SK-N-SH (cell line): ENCODE measurements at regions not wholly inside any gene's neighbourhood (a gene's known extent, or its start where the extent isn't known, plus 50 kb on each side); places are given as distances from the start of the nearest gene placed in this dataset.

ENCODE experiments used
- CTCF ChIA-PET: fragments of 300-600, 350-600 bp; formaldehyde crosslinking; extraction: SDS; loops from one replicate; lab custom pipeline; 2021; lab: Yijun Ruan, JAX
- POLR2A ChIA-PET: fragments of 350-600 bp; sonication (Branson Sonifier 250); formaldehyde crosslinking; extraction: SDS; loops from one replicate; lab custom pipeline; 2020; ENCODE audit warnings: antibody characterized with exemption, inconsistent platforms; lab: Yijun Ruan, JAX
- DNase-seq: peaks from one replicate; pipeline ENCODE4 v3.0.0; 2012
- H2AFZ ChIP-seq: fragments of 200-600 bp; sonication (generic); 2 replicates; pipeline ENCODE4 v1.8.1; 2016; ENCODE audit warnings: antibody characterized with exemption, mild to moderate bottlenecking, low read depth
- H3F3A ChIP-seq: fragments of 200-600 bp; sonication (generic); replicated peaks from 2 replicates; pipeline ENCODE3; 2016; ENCODE audit warnings: antibody characterized with exemption, mild to moderate bottlenecking; ENCODE audit not compliant: insufficient read depth
- H3K27ac ChIP-seq, 2 experiments: fragments of 200-500 bp in 1 of 2; fragments of 200-600 bp in 1 of 2; sonication (Bioruptor generic) in 1 of 2; sonication (generic), shearing (Covaris generic) in 1 of 2; 2 replicates each; pipeline versions ENCODE4 v1.5.1 to v1.6.1; 2014 to 2016; ENCODE audit warnings: low read depth in 2 of 2, inconsistent platforms in 1 of 2, low read length in 1 of 2, mild to moderate bottlenecking in 1 of 2, mixed read lengths in 1 of 2
- H3K27me3 ChIP-seq: fragments of 200-600 bp; sonication (generic), shearing (Covaris generic); 2 replicates; pipeline ENCODE4 v1.6.1; 2016; ENCODE audit warnings: mixed run types; ENCODE audit not compliant: insufficient read depth
- H3K36me3 ChIP-seq, 2 experiments: fragments of 200-500 bp in 1 of 2; fragments of 200-600 bp in 1 of 2; sonication (Bioruptor generic) in 1 of 2; sonication (generic) in 1 of 2; replicated peaks in 1 of 2; 2 replicates each; pipeline versions ENCODE3 to v1.5.1; 2014 to 2016; ENCODE audit warnings: low read length in 1 of 2, mild to moderate bottlenecking in 1 of 2; ENCODE audit not compliant: insufficient read depth in 2 of 2, control insufficient read depth in 1 of 2
- H3K4me1 ChIP-seq, 2 experiments: fragments of 200-500 bp in 1 of 2; fragments of 200-600 bp in 1 of 2; sonication (Bioruptor generic) in 1 of 2; sonication (generic), shearing (Covaris generic) in 1 of 2; 2 replicates each; pipeline versions ENCODE4 v1.5.1 to v1.6.1; 2014 to 2016; ENCODE audit warnings: low read depth in 1 of 2, low read length in 1 of 2, mixed run types in 1 of 2; ENCODE audit not compliant: insufficient read depth in 2 of 2, control insufficient read depth in 1 of 2
- H3K4me2 ChIP-seq: fragments of 200-600 bp; sonication (generic), shearing (Covaris generic); 2 replicates; pipeline ENCODE4 v1.6.1; 2017; ENCODE audit warnings: mixed run types
- H3K4me3 ChIP-seq, 2 experiments: fragments of 200-500 bp in 1 of 2; fragments of 200-600 bp in 1 of 2; sonication (Bioruptor generic) in 1 of 2; sonication (generic), shearing (Covaris generic) in 1 of 2; 2 replicates each; pipeline versions ENCODE4 v1.5.1 to v1.8.1; 2014 to 2016; ENCODE audit warnings: low read depth in 2 of 2, inconsistent platforms in 1 of 2, low read length in 1 of 2, mild to moderate bottlenecking in 1 of 2, mixed read lengths in 1 of 2, moderate library complexity in 1 of 2
- H3K79me2 ChIP-seq: fragments of 200-600 bp; sonication (generic); 2 replicates; pipeline ENCODE4 v1.8.1; 2017; ENCODE audit warnings: mild to moderate bottlenecking; ENCODE audit not compliant: insufficient read depth
- H3K9ac ChIP-seq: fragments of 200-600 bp; sonication (generic); 2 replicates; pipeline ENCODE4 v1.6.1; 2017; ENCODE audit warnings: mixed run types
- H3K9me2 ChIP-seq: fragments of 200-600 bp; sonication (generic); 2 replicates; pipeline ENCODE4 v1.6.1; 2017; ENCODE audit warnings: mixed run types
- H3K9me3 ChIP-seq: fragments of 200-600 bp; sonication (generic); 2 replicates; pipeline ENCODE4 v1.6.1; 2017; ENCODE audit warnings: mixed run types, mild to moderate bottlenecking, moderate library complexity
- H4K20me1 ChIP-seq: fragments of 200-600 bp; sonication (generic); 2 replicates; pipeline ENCODE4 v1.6.1; 2017; ENCODE audit warnings: mild to moderate bottlenecking, mixed run types; ENCODE audit not compliant: insufficient read depth
- EZH2phosphoT487 ChIP-seq: fragments of 200-600 bp; sonication (generic); IDR thresholded peaks from 2 replicates; pipeline ENCODE4 v1.6.1; 2017; ENCODE audit warnings: low read depth, mixed run types, mild to moderate bottlenecking, antibody characterized with exemption, moderate library complexity, borderline replicate concordance
- MXI1 ChIP-seq: IDR thresholded peaks from 2 replicates; pipeline ENCODE4 v1.6.1; 2012; ENCODE audit warnings: mild to moderate bottlenecking, low read depth, low read length, improper control_type of control experiment
- NFIC ChIP-seq: IDR thresholded peaks from 2 replicates; pipeline ENCODE4 v1.4.0; 2012; ENCODE audit warnings: borderline replicate concordance
- NRF1 ChIP-seq: IDR thresholded peaks from 2 replicates; pipeline ENCODE4 v1.6.1; 2012; ENCODE audit warnings: low read depth, mild to moderate bottlenecking, low read length
- POLR2AphosphoS5 ChIP-seq: IDR thresholded peaks from 2 replicates; pipeline ENCODE4 v1.6.1; 2012; ENCODE audit warnings: low read depth, low read length
- RFX5 ChIP-seq: IDR thresholded peaks from 2 replicates; pipeline ENCODE4 v1.6.1; 2012; ENCODE audit warnings: mild to moderate bottlenecking, improper control_type of control experiment, low read length
- TAF1 ChIP-seq: IDR thresholded peaks from 2 replicates; pipeline ENCODE4 v1.6.1; 2012; ENCODE audit warnings: low read depth, mild to moderate bottlenecking, low read length, moderate library complexity, borderline replicate concordance
- TCF12 ChIP-seq: IDR thresholded peaks from 2 replicates; pipeline ENCODE4 v1.4.0; 2012
- TEAD4 ChIP-seq: IDR thresholded peaks from 2 replicates; pipeline ENCODE4 v1.4.0; 2012; ENCODE audit warnings: mild to moderate bottlenecking, borderline replicate concordance; ENCODE audit not compliant: insufficient read depth
- WGBS: methylation state at CpG from one replicate; pipeline ENCODE4 v1.1.6; 2017; ENCODE audit warnings: low lambda C conversion rate; 5-methylcytosine and 5-hydroxymethylcytosine counted together
- TF ChIP-seq, protein P1 (sequence below): IDR thresholded peaks from 2 replicates; pipeline ENCODE4 v1.6.1; 2012; ENCODE audit warnings: mild to moderate bottlenecking, low read depth, low read length, moderate library complexity
- TF ChIP-seq, protein P2 (sequence below): fragments of 150-350 bp; IDR thresholded peaks from 2 replicates; pipeline ENCODE4 v1.6.1; 2017; ENCODE audit warnings: antibody characterized with exemption, low read length, low read depth, borderline replicate concordance
- TF ChIP-seq, protein P3 (sequence below): IDR thresholded peaks from 2 replicates; pipeline ENCODE4 v1.4.0; 2012; ENCODE audit warnings: low read depth, borderline replicate concordance
- TF ChIP-seq, protein P4 (sequence below): IDR thresholded peaks from 2 replicates; pipeline ENCODE4; 2012

DNA sequence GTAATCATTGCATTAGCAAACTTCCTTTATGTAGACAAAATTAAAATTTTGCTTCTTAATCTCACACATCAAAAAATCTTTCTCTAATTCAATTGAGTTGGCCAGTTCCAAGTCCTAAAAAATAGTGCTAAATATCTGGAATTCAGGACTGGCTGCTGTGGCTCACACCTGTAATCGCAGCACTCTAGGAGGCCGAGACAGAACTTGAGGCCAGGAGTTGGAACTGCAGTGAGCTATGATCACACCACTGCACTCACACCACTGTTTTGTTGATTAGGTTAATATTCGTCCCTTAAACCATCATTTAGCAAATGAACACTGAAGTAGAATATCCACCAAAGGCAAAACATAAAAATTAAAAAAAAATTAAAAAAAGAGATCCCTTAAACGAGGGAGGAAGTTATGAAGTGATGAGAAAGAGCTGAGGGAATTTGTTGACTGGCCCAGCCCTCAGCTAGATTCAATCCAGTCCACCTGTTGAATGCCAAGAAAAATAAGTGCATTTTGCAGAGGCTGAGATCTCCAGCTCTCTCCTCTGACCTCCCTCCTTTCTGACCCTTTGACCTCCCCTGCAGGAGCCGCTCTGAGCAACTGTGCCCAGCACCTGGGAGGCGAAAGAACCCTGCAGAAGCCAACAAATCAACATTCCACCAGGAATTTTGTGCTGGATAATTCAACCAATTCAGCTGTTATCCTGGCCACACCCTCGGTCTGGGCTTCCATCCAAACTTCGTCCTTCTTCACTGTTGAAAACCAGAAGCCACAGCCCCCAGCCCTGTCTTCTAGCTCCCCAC lies 96.8 kb downstream of the OR2K2 start:
- Histone ChIP-seq H3K9me2 (no peaks in the 10 kb centered on the region), H4K20me1 (no peaks in the 10 kb centered on the region), H3K9me3 (no peaks in the 10 kb centered on the region), H3F3A (no peaks in the 10 kb centered on the region), H3K79me2 (no peaks in the 10 kb centered on the region), H3K9ac (no peak overlapping the region), H3K4me2 (no peak overlapping the region), H3K4me3 (no peak overlapping the region), H3K4me1 (peaks cover 0 to 5% of the 10 kb centered on the region in 2 experiments; a peak in 2 of 4 replicates), H2AFZ (no peak overlapping the region), H3K27me3 (no peaks in the 10 kb centered on the region), H3K36me3 (no peaks in the 10 kb centered on the region), H3K27ac (no peak overlapping the region)
- TF ChIP-seq TCF12 = 0 out of 2 replicates have a peak, but pooled peaks have one; percentile 11
- TF ChIP-seq POLR2AphosphoS5 = no peak
- 49% methylated on average over 8 of the region's 8 CpGs for WGBS
- ChIA-PET POLR2A (no interaction called here), CTCF (no interaction called here)
- no peak for DNase-seq

DNA sequence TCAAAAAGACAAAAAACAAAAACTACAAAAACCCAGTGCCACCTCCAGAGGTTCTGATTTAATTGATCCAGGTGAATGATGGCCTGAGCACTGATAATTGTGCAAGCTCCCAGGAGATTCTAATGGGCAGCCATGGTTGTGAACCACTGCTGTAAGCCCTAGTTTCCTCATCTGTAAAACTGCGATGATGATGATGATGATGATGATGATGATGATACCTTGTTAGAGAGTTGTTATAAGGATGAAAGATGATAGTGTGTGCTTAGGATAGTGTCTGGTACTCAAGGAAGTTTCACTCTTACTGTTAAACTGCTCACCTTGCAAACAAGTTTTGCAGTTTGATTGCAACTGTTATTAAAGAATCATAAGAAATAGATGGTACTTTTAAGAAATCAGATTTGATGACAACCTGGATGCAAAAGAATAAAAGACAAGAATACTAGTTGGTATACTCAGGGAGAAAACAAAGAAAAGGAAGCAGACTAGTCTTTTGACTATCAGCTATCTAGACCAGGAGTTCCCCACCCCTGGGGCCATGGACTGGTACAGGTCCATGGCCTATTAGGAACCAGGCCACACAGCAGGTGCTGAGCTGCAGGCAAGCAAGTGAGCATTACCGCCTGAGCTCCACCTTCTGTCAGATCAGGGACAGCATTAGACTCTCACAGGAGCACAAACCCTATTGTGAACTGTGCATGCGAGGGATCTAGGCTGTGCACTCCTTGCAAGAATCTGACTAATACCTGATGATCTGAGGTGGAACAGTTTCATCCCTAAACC lies 98.0 kb downstream of the OR2K2 start:
- Histone ChIP-seq H3K9ac (no peak overlapping the region), H3K4me2 (no peak overlapping the region), H3K27ac (no peak overlapping the region), H3K27me3 (no peaks in the 10 kb centered on the region), H3K4me1 (peaks cover 0 to 3% of the 10 kb centered on the region in 2 experiments; a peak in 2 of 4 replicates), H3F3A (no peaks in the 10 kb centered on the region), H3K9me3 (no peaks in the 10 kb centered on the region), H4K20me1 (no peaks in the 10 kb centered on the region), H3K4me3 (no peak overlapping the region), H2AFZ (no peak overlapping the region), H3K36me3 (no peaks in the 10 kb centered on the region), H3K9me2 (no peaks in the 10 kb centered on the region), H3K79me2 (no peaks in the 10 kb centered on the region)
- ChIA-PET POLR2A (interaction anchor here (0.6 kb wide), 1 partner anchor 195 kb away, joined by 3 read pairs; no protein-coding TSS in a partner anchor), CTCF (no interaction called here)
- TF ChIP-seq, protein P1, sequence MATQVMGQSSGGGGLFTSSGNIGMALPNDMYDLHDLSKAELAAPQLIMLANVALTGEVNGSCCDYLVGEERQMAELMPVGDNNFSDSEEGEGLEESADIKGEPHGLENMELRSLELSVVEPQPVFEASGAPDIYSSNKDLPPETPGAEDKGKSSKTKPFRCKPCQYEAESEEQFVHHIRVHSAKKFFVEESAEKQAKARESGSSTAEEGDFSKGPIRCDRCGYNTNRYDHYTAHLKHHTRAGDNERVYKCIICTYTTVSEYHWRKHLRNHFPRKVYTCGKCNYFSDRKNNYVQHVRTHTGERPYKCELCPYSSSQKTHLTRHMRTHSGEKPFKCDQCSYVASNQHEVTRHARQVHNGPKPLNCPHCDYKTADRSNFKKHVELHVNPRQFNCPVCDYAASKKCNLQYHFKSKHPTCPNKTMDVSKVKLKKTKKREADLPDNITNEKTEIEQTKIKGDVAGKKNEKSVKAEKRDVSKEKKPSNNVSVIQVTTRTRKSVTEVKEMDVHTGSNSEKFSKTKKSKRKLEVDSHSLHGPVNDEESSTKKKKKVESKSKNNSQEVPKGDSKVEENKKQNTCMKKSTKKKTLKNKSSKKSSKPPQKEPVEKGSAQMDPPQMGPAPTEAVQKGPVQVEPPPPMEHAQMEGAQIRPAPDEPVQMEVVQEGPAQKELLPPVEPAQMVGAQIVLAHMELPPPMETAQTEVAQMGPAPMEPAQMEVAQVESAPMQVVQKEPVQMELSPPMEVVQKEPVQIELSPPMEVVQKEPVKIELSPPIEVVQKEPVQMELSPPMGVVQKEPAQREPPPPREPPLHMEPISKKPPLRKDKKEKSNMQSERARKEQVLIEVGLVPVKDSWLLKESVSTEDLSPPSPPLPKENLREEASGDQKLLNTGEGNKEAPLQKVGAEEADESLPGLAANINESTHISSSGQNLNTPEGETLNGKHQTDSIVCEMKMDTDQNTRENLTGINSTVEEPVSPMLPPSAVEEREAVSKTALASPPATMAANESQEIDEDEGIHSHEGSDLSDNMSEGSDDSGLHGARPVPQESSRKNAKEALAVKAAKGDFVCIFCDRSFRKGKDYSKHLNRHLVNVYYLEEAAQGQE = no peak
- DNase-seq = no peak
- 93% methylated on average over 3 of the region's 3 CpGs for WGBS

DNA sequence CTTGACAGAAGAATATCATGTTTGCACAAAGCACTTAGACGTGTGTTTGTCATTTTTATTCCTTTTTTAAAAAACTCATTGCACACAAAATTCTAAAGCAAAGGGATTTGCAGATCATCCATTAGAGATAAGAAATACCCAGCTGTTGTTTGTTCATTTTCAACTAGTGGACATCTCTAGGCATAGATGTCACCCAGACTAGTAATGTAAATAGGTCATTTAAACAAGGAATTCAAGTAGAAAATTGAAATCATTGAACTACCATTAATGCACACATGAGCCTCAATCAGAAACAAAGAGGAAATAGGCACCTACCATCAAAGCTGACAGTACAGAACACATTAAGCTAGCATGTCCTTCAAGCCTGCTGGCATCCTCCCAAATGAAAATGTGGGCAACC lies 107.3 kb downstream of the OR2K2 start:
- POLR2A ChIA-PET = no interaction called here
- H3K4me3 ChIP-seq = no peak overlapping the region
- TF ChIP-seq TEAD4 (no peak), RFX5 (no peak), NRF1 (no peak), EZH2phosphoT487 (no peak), MXI1 (no peak), TAF1 (no peak), NFIC (no peak)
- TF ChIP-seq, protein P2, sequence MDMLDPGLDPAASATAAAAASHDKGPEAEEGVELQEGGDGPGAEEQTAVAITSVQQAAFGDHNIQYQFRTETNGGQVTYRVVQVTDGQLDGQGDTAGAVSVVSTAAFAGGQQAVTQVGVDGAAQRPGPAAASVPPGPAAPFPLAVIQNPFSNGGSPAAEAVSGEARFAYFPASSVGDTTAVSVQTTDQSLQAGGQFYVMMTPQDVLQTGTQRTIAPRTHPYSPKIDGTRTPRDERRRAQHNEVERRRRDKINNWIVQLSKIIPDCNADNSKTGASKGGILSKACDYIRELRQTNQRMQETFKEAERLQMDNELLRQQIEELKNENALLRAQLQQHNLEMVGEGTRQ = no peak
- TF ChIP-seq, protein P3, sequence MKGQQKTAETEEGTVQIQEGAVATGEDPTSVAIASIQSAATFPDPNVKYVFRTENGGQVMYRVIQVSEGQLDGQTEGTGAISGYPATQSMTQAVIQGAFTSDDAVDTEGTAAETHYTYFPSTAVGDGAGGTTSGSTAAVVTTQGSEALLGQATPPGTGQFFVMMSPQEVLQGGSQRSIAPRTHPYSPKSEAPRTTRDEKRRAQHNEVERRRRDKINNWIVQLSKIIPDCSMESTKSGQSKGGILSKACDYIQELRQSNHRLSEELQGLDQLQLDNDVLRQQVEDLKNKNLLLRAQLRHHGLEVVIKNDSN = no peak
- TF ChIP-seq, protein P4, sequence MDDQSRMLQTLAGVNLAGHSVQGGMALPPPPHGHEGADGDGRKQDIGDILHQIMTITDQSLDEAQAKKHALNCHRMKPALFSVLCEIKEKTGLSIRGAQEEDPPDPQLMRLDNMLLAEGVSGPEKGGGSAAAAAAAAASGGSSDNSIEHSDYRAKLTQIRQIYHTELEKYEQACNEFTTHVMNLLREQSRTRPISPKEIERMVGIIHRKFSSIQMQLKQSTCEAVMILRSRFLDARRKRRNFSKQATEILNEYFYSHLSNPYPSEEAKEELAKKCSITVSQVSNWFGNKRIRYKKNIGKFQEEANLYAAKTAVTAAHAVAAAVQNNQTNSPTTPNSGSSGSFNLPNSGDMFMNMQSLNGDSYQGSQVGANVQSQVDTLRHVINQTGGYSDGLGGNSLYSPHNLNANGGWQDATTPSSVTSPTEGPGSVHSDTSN = no peak

More for the DNA sequence above, 107.3 kb downstream of the OR2K2 start:
- Histone ChIP-seq H4K20me1 (no peaks in the 10 kb centered on the region), H3K4me1 (no peaks in the 10 kb centered on the region), H3K36me3 (no peaks in the 10 kb centered on the region), H3F3A (no peaks in the 10 kb centered on the region), H3K27ac (no peak overlapping the region), H3K9ac (no peak overlapping the region), H3K79me2 (no peaks in the 10 kb centered on the region), H3K4me2 (no peak overlapping the region), H2AFZ (no peak overlapping the region), H3K27me3 (no peaks in the 10 kb centered on the region), H3K9me3 (no peaks in the 10 kb centered on the region), H3K9me2 (no peaks in the 10 kb centered on the region)
- WGBS = 57% methylated on average over 1 of the region's 1 CpG
- CTCF ChIA-PET = no interaction called here
- no peak for DNase-seq
